ENCODE measurements at regions not wholly inside any gene's neighbourhood (a gene's known extent, or its start where the extent isn't known, plus 50 kb on each side); places are given as distances from the start of the nearest gene placed in this dataset.
A peak's percentile ranks its signal among the peaks of the same experiment; 100 is the strongest.

- H3K4me1 Mint-ChIP-seq: no peaks in the 10 kb centered on the region
- no peak for DNase-seq
- H3K9me3 Mint-ChIP-seq: no peaks in the 10 kb centered on the region
- no peaks in the 10 kb centered on the region for H3K36me3 Mint-ChIP-seq (ENCODE audit: low read depth)
- no peak overlapping the region for H3K4me3 Mint-ChIP-seq
- H3K27me3 Mint-ChIP-seq: peaks cover 19% of the 10 kb centered on the region
- ATAC-seq: no peak
- H3K27ac Mint-ChIP-seq: no peak overlapping the region
Observed at GRCh38 chr1:221458447-221459156, 283.3 kb downstream of the DUSP10 start.

DNA sequence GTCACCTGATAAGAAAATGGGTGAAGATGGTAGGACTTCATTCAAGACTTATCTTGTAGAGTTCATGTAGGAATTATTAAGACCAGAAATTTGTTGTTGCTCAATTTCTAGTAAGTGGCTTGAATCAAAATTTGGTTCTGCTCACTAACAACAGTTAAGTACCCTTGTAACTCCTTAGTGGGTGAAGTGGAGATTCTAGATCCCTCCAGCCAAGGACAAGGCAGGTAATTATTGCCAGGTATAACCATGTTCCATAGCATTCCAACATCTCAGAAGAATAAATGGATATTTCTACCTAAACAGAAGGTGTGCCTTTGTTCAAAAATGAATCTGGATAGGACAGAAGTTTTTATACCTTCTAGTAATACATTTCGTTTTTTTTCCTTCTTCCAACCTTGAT, 282.3 kb downstream of the DUSP10 start:
- no peaks in the 10 kb centered on the region for H3K4me1 Mint-ChIP-seq
- ATAC-seq: no peak
- H3K27me3 Mint-ChIP-seq: peaks cover 19% of the 10 kb centered on the region
- H3K4me3 Mint-ChIP-seq: no peak overlapping the region
- H3K27ac Mint-ChIP-seq: no peak overlapping the region
- no peaks in the 10 kb centered on the region for H3K9me3 Mint-ChIP-seq
- no peak for DNase-seq
- H3K36me3 Mint-ChIP-seq (ENCODE audit: low read depth): no peaks in the 10 kb centered on the region

GRCh38 chr1:221462345-221462744, 279.5 kb downstream of the DUSP10 start:
- Mint-ChIP-seq H3K4me3 (no peak overlapping the region), H3K27ac (no peak overlapping the region), H3K27me3 (peaks cover 13% of the 10 kb centered on the region), H3K9me3 (no peaks in the 10 kb centered on the region), H3K4me1 (no peaks in the 10 kb centered on the region), H3K36me3 (ENCODE audit: low read depth) (no peaks in the 10 kb centered on the region)
- ATAC-seq: no peak
- no peak for DNase-seq

GRCh38 chr1:221468546-221468945, 273.3 kb downstream of the DUSP10 start:
- DNase-seq: no peak
- Mint-ChIP-seq H3K27me3 (peaks cover 32% of the 10 kb centered on the region), H3K27ac (no peak overlapping the region), H3K9me3 (peaks cover 4% of the 10 kb centered on the region), H3K4me1 (no peaks in the 10 kb centered on the region), H3K36me3 (ENCODE audit: low read depth) (no peaks in the 10 kb centered on the region), H3K4me3 (no peak overlapping the region)
- no peak for ATAC-seq

DNA sequence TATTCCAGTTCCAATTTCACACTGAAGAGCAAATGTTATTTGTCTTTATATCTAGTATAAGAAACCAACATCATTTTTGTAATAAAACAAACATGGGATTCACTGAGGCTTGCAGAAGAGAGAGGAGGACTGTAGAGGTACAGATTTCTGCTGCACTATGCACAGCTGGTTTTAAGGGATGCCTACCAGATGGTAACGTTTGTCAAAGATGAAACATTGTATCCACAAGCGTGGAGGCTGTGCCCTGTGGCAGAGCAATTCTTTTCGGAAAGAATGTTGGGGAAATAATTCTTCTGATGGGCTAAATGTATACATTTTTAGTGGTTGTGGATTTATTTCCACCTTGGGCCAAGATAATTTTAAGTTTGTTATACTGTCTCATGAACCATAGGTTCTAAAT, 272.4 kb downstream of the DUSP10 start:
- ATAC-seq: no peak
- Mint-ChIP-seq H3K4me3 (no peak overlapping the region), H3K27me3 (peaks cover 34% of the 10 kb centered on the region), H3K9me3 (peaks cover 4% of the 10 kb centered on the region), H3K27ac (no peak overlapping the region), H3K4me1 (no peaks in the 10 kb centered on the region), H3K36me3 (ENCODE audit: low read depth) (no peaks in the 10 kb centered on the region)
- no peak for DNase-seq

GRCh38 chr1:221470000-221470698, 271.7 kb downstream of the DUSP10 start:
- Mint-ChIP-seq H3K36me3 (ENCODE audit: low read depth) (no peaks in the 10 kb centered on the region), H3K4me1 (no peaks in the 10 kb centered on the region), H3K27me3 (peaks cover 34% of the 10 kb centered on the region), H3K9me3 (peaks cover 4% of the 10 kb centered on the region), H3K27ac (no peak overlapping the region), H3K4me3 (no peak overlapping the region)
- ATAC-seq (no peak), DNase-seq (no peak)

GRCh38 chr1:221473411-221473810, 268.5 kb downstream of the DUSP10 start:
- Mint-ChIP-seq H3K4me3 (no peak overlapping the region), H3K27ac (no peak overlapping the region), H3K9me3 (no peaks in the 10 kb centered on the region), H3K27me3 (peaks cover 26% of the 10 kb centered on the region), H3K36me3 (ENCODE audit: low read depth) (no peaks in the 10 kb centered on the region), H3K4me1 (peaks cover 5% of the 10 kb centered on the region)
- ATAC-seq (no peak), DNase-seq (no peak)

- Mint-ChIP-seq H3K4me1 (peaks cover 8% of the 10 kb centered on the region), H3K9me3 (no peaks in the 10 kb centered on the region), H3K36me3 (ENCODE audit: low read depth) (no peaks in the 10 kb centered on the region), H3K27me3 (peaks cover 7% of the 10 kb centered on the region), H3K27ac (no peak overlapping the region), H3K4me3 (no peak overlapping the region)
- ATAC-seq (no peak), DNase-seq (no peak)
Observed at GRCh38 chr1:221477252-221477651, 264.6 kb downstream of the DUSP10 start.

GRCh38 chr1:221478050-221478949, 263.6 kb downstream of the DUSP10 start:
- H3K36me3 Mint-ChIP-seq (ENCODE audit: low read depth): no peaks in the 10 kb centered on the region
- H3K27me3 Mint-ChIP-seq: peaks cover 4% of the 10 kb centered on the region
- DNase-seq (peak; percentile 42), ATAC-seq (peak; percentile 98)
- no peak overlapping the region for H3K4me3 Mint-ChIP-seq
- no peak overlapping the region for H3K27ac Mint-ChIP-seq
- no peaks in the 10 kb centered on the region for H3K9me3 Mint-ChIP-seq
- H3K4me1 Mint-ChIP-seq: peaks cover 8% of the 10 kb centered on the region

DNA sequence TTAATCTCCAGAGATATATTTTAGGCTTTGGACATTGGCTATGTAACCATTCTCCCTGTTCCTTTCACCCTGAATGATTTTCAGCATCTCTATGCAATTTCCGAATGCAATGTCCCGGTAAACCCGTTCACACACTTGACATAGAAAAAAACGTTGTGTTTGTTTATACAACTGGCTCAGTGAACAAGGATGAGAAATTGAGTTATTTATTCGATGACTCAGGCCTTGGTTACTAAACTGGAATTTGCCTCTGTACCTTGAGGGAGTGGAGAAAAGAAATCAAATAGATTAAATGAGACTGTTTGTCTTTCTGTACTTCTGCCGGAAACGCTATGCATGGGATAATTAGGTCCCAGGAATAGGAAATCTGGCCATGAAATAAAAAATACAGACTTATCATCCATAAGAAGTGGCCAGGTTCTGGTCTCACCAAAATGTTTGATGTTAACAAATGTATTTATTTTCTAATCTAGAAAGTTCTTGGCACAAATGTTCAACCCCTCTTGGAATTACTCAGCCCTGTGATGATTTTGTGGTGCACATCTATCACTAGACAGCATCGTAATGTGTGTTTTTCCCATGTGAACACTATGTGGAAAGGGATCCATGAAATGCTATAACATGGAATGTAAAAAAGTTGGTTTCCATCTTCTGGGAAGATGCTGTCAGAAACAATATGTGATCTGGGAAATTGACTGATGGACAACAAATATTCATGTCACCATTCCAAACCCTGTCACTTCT, 253.9 kb downstream of the DUSP10 start:
- H3K27me3 Mint-ChIP-seq: no peaks in the 10 kb centered on the region
- H3K4me1 Mint-ChIP-seq: no peaks in the 10 kb centered on the region
- no peak overlapping the region for H3K27ac Mint-ChIP-seq
- DNase-seq (no peak), ATAC-seq (no peak)
- H3K36me3 Mint-ChIP-seq (ENCODE audit: low read depth): no peaks in the 10 kb centered on the region
- H3K9me3 Mint-ChIP-seq: no peaks in the 10 kb centered on the region
- H3K4me3 Mint-ChIP-seq: no peak overlapping the region

GRCh38 chr1:221488550-221488949, 253.3 kb downstream of the DUSP10 start:
- H3K36me3 Mint-ChIP-seq (ENCODE audit: low read depth): no peaks in the 10 kb centered on the region
- H3K9me3 Mint-ChIP-seq: no peaks in the 10 kb centered on the region
- H3K4me3 Mint-ChIP-seq: no peak overlapping the region
- no peaks in the 10 kb centered on the region for H3K27me3 Mint-ChIP-seq
- ATAC-seq (no peak), DNase-seq (no peak)
- no peaks in the 10 kb centered on the region for H3K4me1 Mint-ChIP-seq
- no peak overlapping the region for H3K27ac Mint-ChIP-seq

- Mint-ChIP-seq H3K4me3 (no peak overlapping the region), H3K4me1 (no peaks in the 10 kb centered on the region), H3K27me3 (peaks cover 2% of the 10 kb centered on the region), H3K27ac (no peak overlapping the region), H3K36me3 (ENCODE audit: low read depth) (no peaks in the 10 kb centered on the region), H3K9me3 (no peaks in the 10 kb centered on the region)
- no peak for ATAC-seq
- DNase-seq: no peak
Observed at GRCh38 chr1:221494670-221495069, 247.2 kb downstream of the DUSP10 start.

- no peaks in the 10 kb centered on the region for H3K9me3 Mint-ChIP-seq
- no peaks in the 10 kb centered on the region for H3K4me1 Mint-ChIP-seq
- DNase-seq: no peak
- no peak overlapping the region for H3K27ac Mint-ChIP-seq
- ATAC-seq: no peak
- H3K27me3 Mint-ChIP-seq: peaks cover 2% of the 10 kb centered on the region
- H3K4me3 Mint-ChIP-seq: no peak overlapping the region
- no peaks in the 10 kb centered on the region for H3K36me3 Mint-ChIP-seq (ENCODE audit: low read depth)
Observed at GRCh38 chr1:221497046-221497445, 244.8 kb downstream of the DUSP10 start.

DNA sequence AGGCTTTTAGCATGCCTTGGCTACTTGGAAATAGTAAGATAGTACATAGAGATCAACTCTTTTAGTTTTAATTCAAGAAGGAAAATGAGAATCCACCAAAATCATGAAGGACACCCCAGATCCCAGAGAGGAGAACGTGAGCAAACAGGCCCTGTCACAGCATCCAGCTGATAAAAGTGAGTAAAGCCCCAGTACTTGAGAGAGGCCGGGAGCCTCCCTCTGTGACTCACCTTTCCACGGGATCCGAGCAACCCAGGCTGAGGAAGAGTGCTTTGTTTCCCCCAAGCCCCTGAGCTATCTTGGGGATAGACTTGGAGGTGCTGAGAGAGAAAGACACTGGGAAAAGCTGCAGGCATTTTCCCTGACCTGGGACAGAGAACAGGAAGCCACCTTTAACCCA, 238.6 kb downstream of the DUSP10 start:
- H3K4me3 Mint-ChIP-seq: no peak overlapping the region
- H3K36me3 Mint-ChIP-seq (ENCODE audit: low read depth): peaks cover 7% of the 10 kb centered on the region
- no peak overlapping the region for H3K27ac Mint-ChIP-seq
- peaks cover 7% of the 10 kb centered on the region for H3K27me3 Mint-ChIP-seq
- H3K4me1 Mint-ChIP-seq: no peaks in the 10 kb centered on the region
- H3K9me3 Mint-ChIP-seq: peaks cover 19% of the 10 kb centered on the region
- ATAC-seq (no peak), DNase-seq (no peak)

All from activated naive CD8-positive, alpha-beta T cell treated with anti-CD3 and anti-CD28 coated beads, Interleukin-2, amount 50 U/mL, for 24 hours (primary cell).